ENCODE measurements at regions not wholly inside any gene's neighbourhood (a gene's known extent, or its start where the extent isn't known, plus 50 kb on each side); places are given as distances from the start of the nearest gene placed in this dataset.

- TF ChIP-seq CTCF (IDR thresholded peaks at IDR 0.05) (no peak), EZH2phosphoT487 (IDR thresholded peaks at IDR 0.05) (no peak), EZH2 (IDR thresholded peaks at IDR 0.05) (no peak)
Observed at GRCh38 chr6:74145931-74146330, 449.9 kb downstream of the CD109 start.
